ENCODE measurements at regions not wholly inside any gene's neighbourhood (a gene's known extent, or its start where the extent isn't known, plus 50 kb on each side); places are given as distances from the start of the nearest gene placed in this dataset.

- TF ChIP-seq OSR1 (CRISPR knock-in tag; IDR thresholded peaks at IDR 0.05) (no peak), ZC3H10 (CRISPR knock-in tag; IDR thresholded peaks at IDR 0.05) (no peak), ZFP3 (CRISPR knock-in tag; IDR thresholded peaks at IDR 0.05) (no peak), ISL1 (CRISPR knock-in tag; IDR thresholded peaks at IDR 0.05) (no peak), TCF4 (CRISPR knock-in tag; IDR thresholded peaks at IDR 0.05; ENCODE audit: borderline replicate concordance) (no peak), CSDC2 (CRISPR knock-in tag; IDR thresholded peaks at IDR 0.05) (no peak), ZNF8 (CRISPR knock-in tag; IDR thresholded peaks at IDR 0.05) (no peak), PPARA (CRISPR knock-in tag; IDR thresholded peaks at IDR 0.05; ENCODE audit: borderline replicate concordance) (no peak), ZNF565 (CRISPR knock-in tag; conservative IDR thresholded peaks at IDR 0.05; ENCODE audit: low read depth) (no peak), PATZ1 (CRISPR knock-in tag; IDR thresholded peaks at IDR 0.05; ENCODE audit: borderline replicate concordance) (no peak), GLIS3 (CRISPR knock-in tag; IDR thresholded peaks at IDR 0.05) (no peak), ARNTL (CRISPR knock-in tag; IDR thresholded peaks at IDR 0.05; ENCODE audit: borderline replicate concordance, low read depth) (no peak), TOX (CRISPR knock-in tag; IDR thresholded peaks at IDR 0.05; ENCODE audit: borderline replicate concordance) (no peak), TSHZ2 (CRISPR knock-in tag; IDR thresholded peaks at IDR 0.05) (no peak), RARB (CRISPR knock-in tag; IDR thresholded peaks at IDR 0.05) (no peak), ZNF70 (CRISPR knock-in tag; IDR thresholded peaks at IDR 0.05) (no peak), POU6F1 (CRISPR knock-in tag; IDR thresholded peaks at IDR 0.05; ENCODE audit: borderline replicate concordance, low read depth) (no peak), SNAI2 (CRISPR knock-in tag; IDR thresholded peaks at IDR 0.05) (no peak)
- TF ChIP-seq, protein P1, sequence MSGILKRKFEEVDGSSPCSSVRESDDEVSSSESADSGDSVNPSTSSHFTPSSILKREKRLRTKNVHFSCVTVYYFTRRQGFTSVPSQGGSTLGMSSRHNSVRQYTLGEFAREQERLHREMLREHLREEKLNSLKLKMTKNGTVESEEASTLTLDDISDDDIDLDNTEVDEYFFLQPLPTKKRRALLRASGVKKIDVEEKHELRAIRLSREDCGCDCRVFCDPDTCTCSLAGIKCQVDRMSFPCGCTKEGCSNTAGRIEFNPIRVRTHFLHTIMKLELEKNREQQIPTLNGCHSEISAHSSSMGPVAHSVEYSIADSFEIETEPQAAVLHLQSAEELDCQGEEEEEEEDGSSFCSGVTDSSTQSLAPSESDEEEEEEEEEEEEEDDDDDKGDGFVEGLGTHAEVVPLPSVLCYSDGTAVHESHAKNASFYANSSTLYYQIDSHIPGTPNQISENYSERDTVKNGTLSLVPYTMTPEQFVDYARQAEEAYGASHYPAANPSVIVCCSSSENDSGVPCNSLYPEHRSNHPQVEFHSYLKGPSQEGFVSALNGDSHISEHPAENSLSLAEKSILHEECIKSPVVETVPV (CRISPR knock-in tag; IDR thresholded peaks at IDR 0.05), result no peak
- TF ChIP-seq, protein P2, sequence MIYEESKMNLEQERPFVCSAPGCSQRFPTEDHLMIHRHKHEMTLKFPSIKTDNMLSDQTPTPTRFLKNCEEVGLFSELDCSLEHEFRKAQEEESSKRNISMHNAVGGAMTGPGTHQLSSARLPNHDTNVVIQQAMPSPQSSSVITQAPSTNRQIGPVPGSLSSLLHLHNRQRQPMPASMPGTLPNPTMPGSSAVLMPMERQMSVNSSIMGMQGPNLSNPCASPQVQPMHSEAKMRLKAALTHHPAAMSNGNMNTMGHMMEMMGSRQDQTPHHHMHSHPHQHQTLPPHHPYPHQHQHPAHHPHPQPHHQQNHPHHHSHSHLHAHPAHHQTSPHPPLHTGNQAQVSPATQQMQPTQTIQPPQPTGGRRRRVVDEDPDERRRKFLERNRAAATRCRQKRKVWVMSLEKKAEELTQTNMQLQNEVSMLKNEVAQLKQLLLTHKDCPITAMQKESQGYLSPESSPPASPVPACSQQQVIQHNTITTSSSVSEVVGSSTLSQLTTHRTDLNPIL (CRISPR knock-in tag; IDR thresholded peaks at IDR 0.05; ENCODE audit: low read depth), result no peak
- ATAC-seq, result no peak
These were observed 80.9 kb upstream of the POT1 start for GRCh38 chr7:125010540-125010939.

DNA sequence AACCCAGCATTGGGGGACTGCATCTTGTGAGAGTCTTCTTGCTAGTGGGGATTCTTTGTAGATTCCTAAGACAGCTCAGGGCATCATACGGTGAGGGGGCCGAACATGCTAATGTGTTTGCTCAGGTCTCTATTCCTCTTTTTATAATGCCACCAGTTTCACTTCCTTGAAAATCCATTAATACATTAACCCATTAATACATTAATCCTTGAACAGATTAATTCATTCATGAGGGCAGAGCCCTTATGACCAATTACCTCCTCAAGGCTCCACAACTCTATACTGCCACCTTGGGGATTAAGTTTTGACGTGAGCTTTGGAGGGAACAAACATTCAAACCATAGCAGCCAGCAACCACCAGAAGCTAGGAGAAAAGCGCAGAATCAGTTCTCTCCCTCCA, 67.2 kb upstream of the POT1 start:
- no peak for ATAC-seq
- TF ChIP-seq OSR1 (CRISPR knock-in tag; IDR thresholded peaks at IDR 0.05) (no peak), PATZ1 (CRISPR knock-in tag; IDR thresholded peaks at IDR 0.05; ENCODE audit: borderline replicate concordance) (no peak), ZNF8 (CRISPR knock-in tag; IDR thresholded peaks at IDR 0.05) (no peak)
